H1 (cell line): ENCODE measurements at regions not wholly inside any gene's neighbourhood (a gene's known extent, or its start where the extent isn't known, plus 50 kb on each side); places are given as distances from the start of the nearest gene placed in this dataset.

Experiments used
- CTCF ChIA-PET: fragments of 300-600 bp; sonication (Branson Sonifier 250); formaldehyde crosslinking; loops from one replicate; lab custom pipeline; 2021; ENCODE audit not compliant: partially characterized antibody; lab: Charles Lee
- POLR2A ChIA-PET: fragments of 300-600 bp; sonication (Branson Sonifier 250); formaldehyde crosslinking; loops from one replicate; lab custom pipeline; 2021; ENCODE audit warnings: inconsistent platforms; ENCODE audit not compliant: partially characterized antibody; lab: Charles Lee
- DNase-seq, 2 experiments: peaks; one replicate each; pipeline versions ENCODE4 v3.0.0 to v3.0.0-alpha.2; 2010 to 2022; ENCODE audit warnings: low spot score in 2 of 2, low read depth in 1 of 2, mixed read lengths in 1 of 2
- FAIRE-seq: peaks from 2 replicates; lab custom pipeline; 2011; peaks lifted over from hg19 to GRCh38; lab: Jason Lieb, UNC
- H2AFZ ChIP-seq: 2 replicates; pipeline ENCODE4 v1.8.1; 2012; ENCODE audit warnings: low read length, inconsistent platforms
- H2AK5ac ChIP-seq: 2 replicates; pipeline ENCODE4 v1.6.1; 2013; ENCODE audit warnings: low read depth, low read length
- H2BK120ac ChIP-seq: replicated peaks from 2 replicates; pipeline ENCODE3; 2013; ENCODE audit warnings: low read depth, low read length, inconsistent platforms
- H2BK12ac ChIP-seq: 2 replicates; pipeline ENCODE4 v1.6.1; 2013; ENCODE audit warnings: low read depth, low read length
- H2BK15ac ChIP-seq: 2 replicates; pipeline ENCODE4 v1.6.1; 2013; ENCODE audit warnings: low read length
- H2BK20ac ChIP-seq: 2 replicates; pipeline ENCODE4 v1.6.1; 2013; ENCODE audit warnings: low read length
- H2BK5ac ChIP-seq: 2 replicates; pipeline ENCODE4 v1.6.1; 2013; ENCODE audit warnings: low read depth, low read length
- H3K14ac ChIP-seq: 2 replicates; pipeline ENCODE4 v1.6.1; 2013; ENCODE audit warnings: inconsistent platforms; ENCODE audit not compliant: insufficient read length
- H3K18ac ChIP-seq: 2 replicates; pipeline ENCODE4 v1.6.1; 2013; ENCODE audit warnings: low read length; ENCODE audit errors: extremely low read depth
- H3K23ac ChIP-seq: 2 replicates; pipeline ENCODE4 v1.6.1; 2013; ENCODE audit warnings: inconsistent platforms; ENCODE audit not compliant: insufficient read length
- H3K23me2 ChIP-seq: 2 replicates; pipeline ENCODE4 v1.6.1; 2013; ENCODE audit warnings: low read depth, low read length
- H3K27ac ChIP-seq: 2 replicates; pipeline ENCODE4 v1.6.1; 2011; ENCODE audit warnings: low read depth, low read length, inconsistent platforms
- H3K27me3 ChIP-seq, 4 experiments: replicated peaks in 1 of 4; 1 replicate in 1 of 4; 2 replicates in 3 of 4; pipeline versions ENCODE4 v1.6.1 to v1.8.1; 2011 to 2013; ENCODE audit warnings: low read length in 3 of 4, mild to moderate bottlenecking in 3 of 4, inconsistent platforms in 2 of 4, mixed read lengths in 2 of 4, moderate library complexity in 1 of 4; ENCODE audit not compliant: control insufficient read depth in 3 of 4, insufficient read depth in 3 of 4; ENCODE audit errors: extremely low read depth in 1 of 4
- H3K36me3 ChIP-seq, 4 experiments: 2 replicates each; pipeline versions ENCODE4 v1.6.1 to v1.8.1; 2011 to 2013; ENCODE audit warnings: mild to moderate bottlenecking in 4 of 4, low read length in 3 of 4, moderate library complexity in 2 of 4, control low read depth in 1 of 4, inconsistent platforms in 1 of 4; ENCODE audit not compliant: insufficient read depth in 4 of 4, control insufficient read depth in 2 of 4
- H3K4ac ChIP-seq: replicated peaks from 2 replicates; pipeline ENCODE3; 2013; ENCODE audit warnings: low read length, low read depth, mixed read lengths, inconsistent platforms; ENCODE audit not compliant: insufficient read length
- H3K4me1 ChIP-seq, 4 experiments: replicated peaks in 1 of 4; 1 replicate in 1 of 4; 2 replicates in 3 of 4; pipeline versions ENCODE4 v1.6.1 to v1.8.1; 2011 to 2013; ENCODE audit warnings: low read length in 3 of 4, inconsistent platforms in 2 of 4, mixed read lengths in 1 of 4; ENCODE audit not compliant: insufficient read depth in 4 of 4, control insufficient read depth in 3 of 4
- H3K4me2 ChIP-seq, 2 experiments: 2 replicates each; pipeline versions ENCODE4 v1.6.1 to v1.8.1; 2011 to 2013; ENCODE audit warnings: low read depth in 2 of 2, low read length in 2 of 2, control low read depth in 1 of 2, inconsistent platforms in 1 of 2, mild to moderate bottlenecking in 1 of 2; ENCODE audit not compliant: insufficient read depth in 1 of 2
- H3K4me3 ChIP-seq, 4 experiments: fragments of 200-600, 300-600 bp in 1 of 4; sonication (generic), shearing (Covaris generic), sonication (Bioruptor Twin) in 1 of 4; 2 replicates each; pipeline versions ENCODE4 v1.5.1 to v1.8.1; 2011 to 2016; ENCODE audit warnings: low read length in 4 of 4, low read depth in 3 of 4, control low read depth in 2 of 4, inconsistent platforms in 2 of 4, mild to moderate bottlenecking in 2 of 4, mixed read lengths in 1 of 4, moderate library complexity in 1 of 4; ENCODE audit not compliant: insufficient read depth in 2 of 4; ENCODE audit errors: extremely low read depth in 1 of 4
- H3K56ac ChIP-seq: replicated peaks from 2 replicates; pipeline ENCODE3; 2013; ENCODE audit warnings: low read depth, mild to moderate bottlenecking, mixed read lengths, low read length, inconsistent platforms; ENCODE audit not compliant: insufficient read length
- H3K79me1 ChIP-seq: 2 replicates; pipeline ENCODE4 v1.6.1; 2013; ENCODE audit warnings: low read depth, low read length, control low read depth
- H3K79me2 ChIP-seq, 2 experiments: 2 replicates each; pipeline versions ENCODE4 v1.6.1 to v1.8.1; 2012 to 2013; ENCODE audit warnings: low read length in 2 of 2, mild to moderate bottlenecking in 2 of 2, inconsistent platforms in 1 of 2; ENCODE audit not compliant: insufficient read depth in 2 of 2, control insufficient read depth in 1 of 2
- H3K9ac ChIP-seq, 4 experiments: replicated peaks in 1 of 4; 1 replicate in 1 of 4; 2 replicates in 3 of 4; pipeline versions ENCODE4 v1.6.1 to v1.8.1; 2011 to 2013; ENCODE audit warnings: low read depth in 3 of 4, low read length in 3 of 4, control low read depth in 2 of 4, mild to moderate bottlenecking in 2 of 4, moderate library complexity in 2 of 4, inconsistent platforms in 1 of 4; ENCODE audit errors: extremely low read depth in 1 of 4
- H3K9me3 ChIP-seq, 2 experiments: 2 replicates each; pipeline versions ENCODE4 v1.6.1 to v1.8.1; 2012 to 2013; ENCODE audit warnings: mild to moderate bottlenecking in 2 of 2, moderate library complexity in 2 of 2, control low read depth in 1 of 2, inconsistent platforms in 1 of 2, low read depth in 1 of 2, low read length in 1 of 2, mixed read lengths in 1 of 2; ENCODE audit not compliant: insufficient read depth in 2 of 2
- H4K20me1 ChIP-seq, 2 experiments: replicated peaks in 1 of 2; 2 replicates each; pipeline versions ENCODE3 to v1.8.1; 2011 to 2013; ENCODE audit warnings: inconsistent platforms in 2 of 2, low read length in 2 of 2, mild to moderate bottlenecking in 1 of 2; ENCODE audit not compliant: insufficient read depth in 2 of 2, control insufficient read depth in 1 of 2
- H4K5ac ChIP-seq: 2 replicates; pipeline ENCODE4 v1.6.1; 2013; ENCODE audit warnings: low read length, low read depth, mixed read lengths, inconsistent platforms; ENCODE audit not compliant: insufficient read length
- H4K8ac ChIP-seq: 2 replicates; pipeline ENCODE4 v1.8.0; 2013; ENCODE audit warnings: mild to moderate bottlenecking, moderate library complexity, low read length, inconsistent platforms; ENCODE audit not compliant: insufficient read depth; ENCODE audit errors: extremely low read depth
- H4K91ac ChIP-seq: replicated peaks from 2 replicates; pipeline ENCODE3; 2013; ENCODE audit warnings: low read length, mixed read lengths, inconsistent platforms; ENCODE audit not compliant: insufficient read length
- ATF3 ChIP-seq: IDR thresholded peaks from 2 replicates; pipeline ENCODE4 v1.6.1; 2011; ENCODE audit warnings: low read depth, mild to moderate bottlenecking, low read length; ENCODE audit not compliant: insufficient read depth
- CBX8 ChIP-seq: fragments of 300-800, 300-1000 bp; sonication (generic); IDR thresholded peaks from 2 replicates; pipeline ENCODE4 v1.7.1; 2016; ENCODE audit warnings: low read depth, low read length, borderline replicate concordance
- KDM1A ChIP-seq: fragments of 200-600, 300-600 bp; sonication (generic); IDR thresholded peaks from 2 replicates; pipeline ENCODE4 v1.7.1; 2016; ENCODE audit warnings: mild to moderate bottlenecking, low read length, borderline replicate concordance
- POU5F1 ChIP-seq: IDR thresholded peaks from 2 replicates; pipeline ENCODE4 v1.6.1; 2011; ENCODE audit warnings: low read depth, mild to moderate bottlenecking, low read length, moderate library complexity
- RBBP5 ChIP-seq: IDR thresholded peaks from 2 replicates; pipeline ENCODE4 v1.7.1; 2012; ENCODE audit warnings: low read depth, mild to moderate bottlenecking, inconsistent platforms, low read length, moderate library complexity, borderline replicate concordance
- SIRT6 ChIP-seq: IDR thresholded peaks from one replicate; pipeline ENCODE4 v1.7.1; 2012; ENCODE audit warnings: low read length, inconsistent platforms
- SIX5 ChIP-seq: IDR thresholded peaks from 2 replicates; pipeline ENCODE4 v1.6.1; 2011; ENCODE audit warnings: mild to moderate bottlenecking, low read depth, low read length
- WGBS, 2 experiments: shearing (Covaris generic) in 1 of 2; methylation state at CpG; one replicate each; pipeline versions ENCODE4 v1.1.6 to v1.1.7; 2013 to 2015; ENCODE audit warnings: low lambda C conversion rate in 2 of 2, mixed read lengths in 2 of 2, inconsistent platforms in 1 of 2, low coverage in 1 of 2, missing lambda C conversion rate in 1 of 2; ENCODE audit not compliant: insufficient replicate concordance in 2 of 2, insufficient coverage in 1 of 2, insufficient read length in 1 of 2; ENCODE audit errors: extremely low coverage in 1 of 2, missing lambda C conversion rate in 1 of 2; 5-methylcytosine and 5-hydroxymethylcytosine counted together

- H3K18ac ChIP-seq: no peak overlapping the region
- H3K23me2 ChIP-seq: no peaks in the 10 kb centered on the region
- H3K14ac ChIP-seq: no peak overlapping the region
- no peak overlapping the region for H3K23ac ChIP-seq
- H3K9me3 ChIP-seq: no peaks in the 10 kb centered on the region
- H3K36me3 ChIP-seq: no peaks in the 10 kb centered on the region
- peaks cover 0 to 3% (median 1%) of the 10 kb centered on the region in 4 experiments; a peak in 1 of 7 replicates for H3K4me1 ChIP-seq
- H3K4ac ChIP-seq: no peak overlapping the region
- H3K56ac ChIP-seq: no peak overlapping the region
- no peaks in the 10 kb centered on the region for H3K79me2 ChIP-seq
- TF ChIP-seq SIX5: no peak
- TF ChIP-seq CBX8: no peak
- TF ChIP-seq ATF3: no peak
- no peak for TF ChIP-seq KDM1A
- TF ChIP-seq SIRT6: no peak
- no peak for TF ChIP-seq RBBP5
- TF ChIP-seq POU5F1: no peak
- no peak overlapping the region for H3K4me3 ChIP-seq
- ChIA-PET POLR2A (no interaction called here), CTCF (no interaction called here)
- no peak overlapping the region for H3K4me2 ChIP-seq
- no peak overlapping the region for H2BK15ac ChIP-seq
- no peak overlapping the region for H4K5ac ChIP-seq
- H4K91ac ChIP-seq: no peak overlapping the region
- no peak overlapping the region for H2BK20ac ChIP-seq
- FAIRE-seq (no peak), DNase-seq (no peak)
- no peak overlapping the region for H2BK120ac ChIP-seq
- H2AFZ ChIP-seq: no peak overlapping the region
- no peak overlapping the region for H2AK5ac ChIP-seq
- no peak overlapping the region for H2BK12ac ChIP-seq
- no peaks in the 10 kb centered on the region for H3K79me1 ChIP-seq
- no peak overlapping the region for H2BK5ac ChIP-seq
- no peak overlapping the region for H3K9ac ChIP-seq
- H4K20me1 ChIP-seq: no peaks in the 10 kb centered on the region
- H4K8ac ChIP-seq: no peak overlapping the region
- no peaks in the 10 kb centered on the region for H3K27me3 ChIP-seq
- no peak overlapping the region for H3K27ac ChIP-seq
- WGBS, 2 experiments: 96% methylated on average over 3 of the region's 3 CpGs; no CpG with 5 or more reads in 1 of the 2 experiments
Observed at GRCh38 chr12:76153616-76154015, 69.1 kb upstream of the NAP1L1 start.
